Parathyroid adenoma (tissue), 2 donors: ENCODE measurements at regions not wholly inside any gene's neighbourhood (a gene's known extent, or its start where the extent isn't known, plus 50 kb on each side); places are given as distances from the start of the nearest gene placed in this dataset.
"Not testable (repeated sequence)": the region's sequence is repeated elsewhere in the genome, so short reads cannot be mapped to it uniquely, and the experiment has no call there.

Source experiments
- H2AFZ ChIP-seq: fragments of 300-600 bp; sonication (generic); one replicate; pipeline ENCODE4 v1.7.0; 2017; ENCODE audit warnings: antibody characterized with exemption, mild to moderate bottlenecking
- H3K27ac ChIP-seq: fragments of 300-600 bp; sonication (generic); one replicate; pipeline ENCODE4 v1.7.0; 2017
- H3K27me3 ChIP-seq: fragments of 300-600 bp; sonication (generic); one replicate; pipeline ENCODE4 v1.7.0; 2017; ENCODE audit warnings: low read length; ENCODE audit not compliant: control insufficient read depth, insufficient read depth
- H3K36me3 ChIP-seq: fragments of 300-600 bp; sonication (generic); one replicate; pipeline ENCODE4 v1.7.0; 2017; ENCODE audit warnings: low read length; ENCODE audit not compliant: control insufficient read depth, insufficient read depth
- H3K4me1 ChIP-seq: fragments of 300-600 bp; sonication (generic); one replicate; pipeline ENCODE4 v1.7.0; 2017; ENCODE audit warnings: control low read depth
- H3K4me2 ChIP-seq: fragments of 300-600 bp; sonication (generic); one replicate; pipeline ENCODE4 v1.7.0; 2017; ENCODE audit warnings: low read length
- H3K4me3 ChIP-seq: fragments of 300-600 bp; sonication (generic); one replicate; pipeline ENCODE4 v1.7.0; 2017; ENCODE audit warnings: low read depth, low read length
- H3K79me2 ChIP-seq: fragments of 300-600 bp; sonication (generic); one replicate; pipeline ENCODE4 v1.7.0; 2017; ENCODE audit warnings: control low read depth
- H3K9ac ChIP-seq: fragments of 300-600 bp; sonication (generic); one replicate; pipeline ENCODE4 v1.7.0; 2017; ENCODE audit warnings: mild to moderate bottlenecking
- H3K9me3 ChIP-seq: fragments of 300-600 bp; sonication (generic); one replicate; pipeline ENCODE4 v1.7.0; 2017; ENCODE audit warnings: low read length; ENCODE audit not compliant: control insufficient read depth
- TF ChIP-seq, protein P1 (sequence below): fragments of 300-600 bp; sonication (generic); IDR thresholded peaks from one replicate; pipeline ENCODE4 v1.7.0; 2017; ENCODE audit warnings: antibody characterized with exemption, mild to moderate bottlenecking
- donor health status: primary hyperparathyroidism.

DNA sequence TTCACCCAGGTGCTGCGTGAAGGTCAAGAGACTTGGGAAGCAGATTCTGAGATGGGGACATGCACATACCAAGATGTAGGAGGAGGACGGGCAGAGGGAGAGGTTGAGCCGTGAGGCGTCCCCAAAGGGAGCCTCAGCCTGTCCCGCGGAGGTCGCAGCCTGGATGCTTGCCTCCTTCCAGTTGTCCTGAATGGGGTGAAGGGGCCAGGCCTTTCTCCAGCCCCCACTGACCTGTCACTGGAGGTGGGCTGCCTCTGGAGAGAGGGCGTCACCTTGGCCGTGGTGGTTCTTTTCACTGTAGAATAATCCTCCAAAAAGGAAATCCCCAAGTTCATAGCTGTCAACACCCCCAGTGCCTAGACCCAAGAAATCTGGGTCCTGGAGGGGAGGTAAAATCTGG lies 283.0 kb upstream of the VSTM2A start:
- H3K4me3 ChIP-seq = no peak overlapping the region
- no peak overlapping the region for H3K27ac ChIP-seq
- H3K9me3 ChIP-seq = no peaks in the 10 kb centered on the region
- H3K27me3 ChIP-seq = no peaks in the 10 kb centered on the region
- no peak overlapping the region for H2AFZ ChIP-seq
- H3K4me2 ChIP-seq = no peak overlapping the region
- no peaks in the 10 kb centered on the region for H3K4me1 ChIP-seq
- H3K9ac ChIP-seq = no peak overlapping the region
- TF ChIP-seq, protein P1, sequence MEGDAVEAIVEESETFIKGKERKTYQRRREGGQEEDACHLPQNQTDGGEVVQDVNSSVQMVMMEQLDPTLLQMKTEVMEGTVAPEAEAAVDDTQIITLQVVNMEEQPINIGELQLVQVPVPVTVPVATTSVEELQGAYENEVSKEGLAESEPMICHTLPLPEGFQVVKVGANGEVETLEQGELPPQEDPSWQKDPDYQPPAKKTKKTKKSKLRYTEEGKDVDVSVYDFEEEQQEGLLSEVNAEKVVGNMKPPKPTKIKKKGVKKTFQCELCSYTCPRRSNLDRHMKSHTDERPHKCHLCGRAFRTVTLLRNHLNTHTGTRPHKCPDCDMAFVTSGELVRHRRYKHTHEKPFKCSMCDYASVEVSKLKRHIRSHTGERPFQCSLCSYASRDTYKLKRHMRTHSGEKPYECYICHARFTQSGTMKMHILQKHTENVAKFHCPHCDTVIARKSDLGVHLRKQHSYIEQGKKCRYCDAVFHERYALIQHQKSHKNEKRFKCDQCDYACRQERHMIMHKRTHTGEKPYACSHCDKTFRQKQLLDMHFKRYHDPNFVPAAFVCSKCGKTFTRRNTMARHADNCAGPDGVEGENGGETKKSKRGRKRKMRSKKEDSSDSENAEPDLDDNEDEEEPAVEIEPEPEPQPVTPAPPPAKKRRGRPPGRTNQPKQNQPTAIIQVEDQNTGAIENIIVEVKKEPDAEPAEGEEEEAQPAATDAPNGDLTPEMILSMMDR = no peak
- H3K79me2 ChIP-seq = no peaks in the 10 kb centered on the region
- H3K36me3 ChIP-seq = no peaks in the 10 kb centered on the region

- Histone ChIP-seq H3K79me2 (no peaks in the 10 kb centered on the region), H3K4me3 (no peak overlapping the region), H2AFZ (no peak overlapping the region), H3K36me3 (no peaks in the 10 kb centered on the region), H3K9me3 (no peaks in the 10 kb centered on the region), H3K27ac (no peak overlapping the region), H3K9ac (no peak overlapping the region), H3K4me1 (no peaks in the 10 kb centered on the region), H3K4me2 (no peak overlapping the region), H3K27me3 (no peaks in the 10 kb centered on the region)
- TF ChIP-seq, protein P1 = no peak
Observed at GRCh38 chr7:54260941-54261371, 281.2 kb upstream of the VSTM2A start.

DNA sequence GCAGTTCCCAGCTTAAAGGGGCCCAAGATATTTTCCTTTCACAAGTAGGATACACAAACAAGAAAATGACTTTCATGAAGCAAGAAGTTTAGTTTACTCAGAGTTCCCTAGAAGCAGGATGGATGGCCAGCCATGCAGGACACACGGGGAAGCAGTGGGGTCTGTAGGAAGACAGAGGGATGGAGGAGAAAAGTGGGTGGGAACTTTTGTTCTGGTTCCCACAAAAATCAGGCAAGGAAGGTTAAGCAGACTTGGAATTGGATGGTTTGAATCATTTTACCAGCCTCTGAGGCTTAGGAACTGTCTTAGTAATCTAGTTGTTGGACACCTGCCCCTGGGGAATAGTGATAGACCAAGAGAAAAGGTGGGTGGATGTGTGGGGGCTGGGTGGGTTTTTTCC lies 263.3 kb upstream of the VSTM2A start:
- H3K4me2 ChIP-seq = no peak overlapping the region
- no peaks in the 10 kb centered on the region for H3K79me2 ChIP-seq
- no peak overlapping the region for H3K9ac ChIP-seq
- H3K4me3 ChIP-seq = no peak overlapping the region
- no peak overlapping the region for H3K27ac ChIP-seq
- H3K4me1 ChIP-seq = no peaks in the 10 kb centered on the region
- no peak overlapping the region for H2AFZ ChIP-seq
- TF ChIP-seq, protein P1 = no peak
- H3K36me3 ChIP-seq = no peaks in the 10 kb centered on the region
- H3K27me3 ChIP-seq = no peaks in the 10 kb centered on the region
- no peaks in the 10 kb centered on the region for H3K9me3 ChIP-seq

DNA sequence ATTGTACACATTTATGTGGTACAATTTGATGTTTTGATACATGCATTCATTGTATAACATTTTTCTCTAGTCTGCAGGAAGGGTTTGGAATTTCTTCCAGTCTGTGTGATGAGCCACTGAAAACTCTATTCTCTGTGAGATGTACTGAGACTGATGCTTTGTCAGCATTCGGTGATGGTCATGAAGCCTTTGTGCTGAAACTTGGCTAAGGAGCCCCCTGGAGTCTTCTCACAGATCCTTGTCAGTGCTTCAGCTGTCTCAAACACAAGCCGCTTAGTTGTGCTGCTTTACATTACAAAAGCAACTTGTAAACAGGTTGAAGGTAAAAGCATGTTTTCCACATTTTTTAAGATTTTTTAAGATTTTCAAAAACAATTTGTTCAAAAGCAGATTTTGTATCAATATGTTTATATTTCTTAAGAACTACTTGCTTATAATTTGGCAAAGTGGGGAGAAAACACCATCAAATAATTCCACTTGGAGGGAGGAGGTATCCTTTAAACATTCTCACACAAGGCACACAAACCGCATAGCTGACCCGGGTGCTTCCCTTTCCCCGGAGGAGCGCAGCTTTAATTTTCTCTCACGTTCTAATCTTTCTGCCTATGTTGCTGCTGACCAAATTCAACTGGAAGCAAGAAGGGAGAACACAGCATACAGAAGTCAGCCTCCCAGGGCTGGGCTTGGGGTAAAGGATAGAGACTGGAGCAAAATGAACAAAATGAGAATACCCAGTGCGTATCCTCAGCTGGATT lies 249.8 kb upstream of the VSTM2A start:
- no peak overlapping the region for H3K9ac ChIP-seq
- no peak overlapping the region for H3K27ac ChIP-seq
- H3K79me2 ChIP-seq = no peaks in the 10 kb centered on the region
- no peak overlapping the region for H3K4me2 ChIP-seq
- no peaks in the 10 kb centered on the region for H3K9me3 ChIP-seq
- H2AFZ ChIP-seq = no peak overlapping the region
- no peaks in the 10 kb centered on the region for H3K4me1 ChIP-seq
- no peaks in the 10 kb centered on the region for H3K36me3 ChIP-seq
- TF ChIP-seq, protein P1 = no peak
- H3K4me3 ChIP-seq = no peak overlapping the region
- H3K27me3 ChIP-seq = no peaks in the 10 kb centered on the region

GRCh38 chr7:54299426-54299825 lies 242.7 kb upstream of the VSTM2A start:
- Histone ChIP-seq H3K4me1 (no peaks in the 10 kb centered on the region), H3K4me3 (no peak overlapping the region), H3K4me2 (no peak overlapping the region), H3K27me3 (no peaks in the 10 kb centered on the region), H3K9ac (no peak overlapping the region), H3K9me3 (no peaks in the 10 kb centered on the region), H3K27ac (no peak overlapping the region), H2AFZ (no peak overlapping the region), H3K79me2 (no peaks in the 10 kb centered on the region), H3K36me3 (no peaks in the 10 kb centered on the region)
- TF ChIP-seq, protein P1 = no peak

DNA sequence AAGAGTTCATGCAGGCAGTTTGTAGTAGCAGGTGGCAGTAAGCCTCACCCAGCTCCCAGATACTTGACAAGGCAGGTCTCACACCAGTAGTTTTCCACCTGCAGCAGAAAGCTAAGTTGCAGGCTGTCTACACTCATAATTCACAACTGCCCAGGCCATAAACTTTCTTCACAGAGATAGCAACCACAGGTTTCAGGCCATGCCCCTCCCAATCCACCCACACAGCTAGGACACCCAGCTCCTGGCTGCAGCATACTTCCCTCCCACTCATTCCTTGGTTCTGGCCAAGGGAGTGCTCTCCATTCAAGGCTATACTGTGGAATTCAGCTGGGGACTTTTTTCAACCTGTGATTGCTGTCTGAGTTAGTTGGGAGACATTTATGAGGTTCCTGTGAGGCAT lies 226.2 kb upstream of the VSTM2A start:
- not testable (repeated sequence) for H3K4me3 ChIP-seq, H3K27ac ChIP-seq, H3K4me2 ChIP-seq, H3K9me3 ChIP-seq, H3K36me3 ChIP-seq, H3K4me1 ChIP-seq, H2AFZ ChIP-seq, H3K79me2 ChIP-seq, H3K27me3 ChIP-seq, H3K9ac ChIP-seq
